ENCODE measurements at regions not wholly inside any gene's neighbourhood (a gene's known extent, or its start where the extent isn't known, plus 50 kb on each side); places are given as distances from the start of the nearest gene placed in this dataset.
"Not testable (repeated sequence)": the region's sequence is repeated elsewhere in the genome, so short reads cannot be mapped to it uniquely, and the experiment has no call there.

- not testable (repeated sequence) for H3K4me1 ChIP-seq (ENCODE audit: control insufficient read depth in 1 of 2, insufficient read depth in 2 of 2, low read length in 2 of 2); H3K27ac ChIP-seq (ENCODE audit: low read depth, low read length)
Observed at GRCh38 chr9:138212811-138213210, 335.2 kb downstream of the CACNA1B start.

DNA sequence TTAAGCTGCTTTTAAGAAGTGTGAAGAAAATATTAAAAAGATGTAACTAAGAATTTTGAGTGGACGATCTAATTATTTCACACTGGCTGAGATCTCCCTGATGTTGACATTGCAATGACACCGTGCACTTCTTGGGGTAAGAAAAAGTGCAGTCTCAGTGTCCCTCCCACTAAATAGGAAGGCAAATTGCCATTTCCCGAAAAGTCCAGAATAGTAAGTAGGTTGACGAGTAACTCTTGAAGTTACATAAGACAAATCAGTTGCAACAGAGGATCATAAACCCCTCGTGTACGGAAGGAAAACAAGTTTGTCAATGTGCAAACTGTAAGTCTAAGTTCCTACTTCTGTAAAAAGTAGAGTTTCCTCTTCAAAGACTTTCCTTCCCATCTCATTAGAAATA, 336.2 kb downstream of the CACNA1B start:
- H3K27me3 ChIP-seq (ENCODE audit: insufficient read depth, low read length); H3K4me1 ChIP-seq (ENCODE audit: control insufficient read depth in 1 of 2, insufficient read depth in 2 of 2, low read length in 2 of 2); H3K14ac ChIP-seq (ENCODE audit: low read length); H3K27ac ChIP-seq (ENCODE audit: low read depth, low read length); H2BK120ac ChIP-seq (ENCODE audit: insufficient read depth, low read length, poor library complexity); DNase-seq; H3K9ac ChIP-seq (ENCODE audit: low read length); H2AK5ac ChIP-seq (ENCODE audit: low read length); H3K18ac ChIP-seq (ENCODE audit: low read length); H3K36me3 ChIP-seq (ENCODE audit: control insufficient read depth in 1 of 2, insufficient read depth in 2 of 2, low read length in 2 of 2); H2AFZ ChIP-seq (ENCODE audit: insufficient read depth, low read length, poor library complexity); H4K12ac ChIP-seq (ENCODE audit: low read depth, low read length); H3K4me3 ChIP-seq (ENCODE audit: low read depth, low read length); H3K4ac ChIP-seq (ENCODE audit: low read depth, low read length); H4K8ac ChIP-seq (ENCODE audit: low read depth, low read length); H3K9me3 ChIP-seq (ENCODE audit: insufficient read depth, low read depth, low read length); H3K4me2 ChIP-seq (ENCODE audit: low read length); H3K79me1 ChIP-seq (ENCODE audit: low read length); H3K23ac ChIP-seq (ENCODE audit: low read length); H2BK5ac ChIP-seq (ENCODE audit: low read depth, low read length, poor library complexity); H3K79me2 ChIP-seq (ENCODE audit: control insufficient read depth, insufficient read depth, low read length, poor library complexity); H4K91ac ChIP-seq (ENCODE audit: low read depth, low read length); H2BK12ac ChIP-seq (ENCODE audit: low read length): not testable (repeated sequence)
- WGBS (ENCODE audit: extremely low coverage, insufficient coverage, insufficient read length) = no CpG with 5 or more reads among the region's 6 CpGs

More at GRCh38 chr9:138212811-138213210, 335.2 kb downstream of the CACNA1B start:
- H3K9me3 ChIP-seq (ENCODE audit: insufficient read depth, low read depth, low read length); H2BK120ac ChIP-seq (ENCODE audit: insufficient read depth, low read length, poor library complexity); H4K91ac ChIP-seq (ENCODE audit: low read depth, low read length); H3K36me3 ChIP-seq (ENCODE audit: control insufficient read depth in 1 of 2, insufficient read depth in 2 of 2, low read length in 2 of 2); H3K79me2 ChIP-seq (ENCODE audit: control insufficient read depth, insufficient read depth, low read length, poor library complexity); H2BK5ac ChIP-seq (ENCODE audit: low read depth, low read length, poor library complexity); H3K4me2 ChIP-seq (ENCODE audit: low read length); DNase-seq; H3K79me1 ChIP-seq (ENCODE audit: low read length); H3K18ac ChIP-seq (ENCODE audit: low read length); H3K4me3 ChIP-seq (ENCODE audit: low read depth, low read length); H2AFZ ChIP-seq (ENCODE audit: insufficient read depth, low read length, poor library complexity); H3K4ac ChIP-seq (ENCODE audit: low read depth, low read length); H3K14ac ChIP-seq (ENCODE audit: low read length); H4K8ac ChIP-seq (ENCODE audit: low read depth, low read length); H3K9ac ChIP-seq (ENCODE audit: low read length); H2BK12ac ChIP-seq (ENCODE audit: low read length); H3K23ac ChIP-seq (ENCODE audit: low read length); H4K12ac ChIP-seq (ENCODE audit: low read depth, low read length); H2AK5ac ChIP-seq (ENCODE audit: low read length); H3K27me3 ChIP-seq (ENCODE audit: insufficient read depth, low read length): not testable (repeated sequence)
- no CpG with 5 or more reads among the region's 3 CpGs for WGBS (ENCODE audit: extremely low coverage, insufficient coverage, insufficient read length)

GRCh38 chr9:138214548-138214947, 337.0 kb downstream of the CACNA1B start:
- not testable (repeated sequence) for H3K14ac ChIP-seq (ENCODE audit: low read length); H4K12ac ChIP-seq (ENCODE audit: low read depth, low read length); H2BK5ac ChIP-seq (ENCODE audit: low read depth, low read length, poor library complexity); H2BK120ac ChIP-seq (ENCODE audit: insufficient read depth, low read length, poor library complexity); H3K27ac ChIP-seq (ENCODE audit: low read depth, low read length); H2AK5ac ChIP-seq (ENCODE audit: low read length); H3K18ac ChIP-seq (ENCODE audit: low read length); H3K23ac ChIP-seq (ENCODE audit: low read length); H2BK12ac ChIP-seq (ENCODE audit: low read length); H3K27me3 ChIP-seq (ENCODE audit: insufficient read depth, low read length); H4K91ac ChIP-seq (ENCODE audit: low read depth, low read length); H3K4me1 ChIP-seq (ENCODE audit: control insufficient read depth in 1 of 2, insufficient read depth in 2 of 2, low read length in 2 of 2); H3K36me3 ChIP-seq (ENCODE audit: control insufficient read depth in 1 of 2, insufficient read depth in 2 of 2, low read length in 2 of 2); DNase-seq; H3K4me2 ChIP-seq (ENCODE audit: low read length); H4K8ac ChIP-seq (ENCODE audit: low read depth, low read length); H3K4ac ChIP-seq (ENCODE audit: low read depth, low read length); H2AFZ ChIP-seq (ENCODE audit: insufficient read depth, low read length, poor library complexity); H3K9ac ChIP-seq (ENCODE audit: low read length); H3K79me1 ChIP-seq (ENCODE audit: low read length); H3K9me3 ChIP-seq (ENCODE audit: insufficient read depth, low read depth, low read length); H3K4me3 ChIP-seq (ENCODE audit: low read depth, low read length); H3K79me2 ChIP-seq (ENCODE audit: control insufficient read depth, insufficient read depth, low read length, poor library complexity)
- WGBS (ENCODE audit: extremely low coverage, insufficient coverage, insufficient read length) = no CpG with 5 or more reads among the region's 8 CpGs

GRCh38 chr9:138215588-138215987, 338.0 kb downstream of the CACNA1B start:
- WGBS (ENCODE audit: extremely low coverage, insufficient coverage, insufficient read length) = no CpG with 5 or more reads among the region's 2 CpGs
- not testable (repeated sequence) for H3K9ac ChIP-seq (ENCODE audit: low read length)

More at GRCh38 chr9:138215588-138215987, 338.0 kb downstream of the CACNA1B start:
- not testable (repeated sequence) for H2AFZ ChIP-seq (ENCODE audit: insufficient read depth, low read length, poor library complexity); H3K36me3 ChIP-seq (ENCODE audit: control insufficient read depth in 1 of 2, insufficient read depth in 2 of 2, low read length in 2 of 2); H3K14ac ChIP-seq (ENCODE audit: low read length); H2AK5ac ChIP-seq (ENCODE audit: low read length); H3K4me1 ChIP-seq (ENCODE audit: control insufficient read depth in 1 of 2, insufficient read depth in 2 of 2, low read length in 2 of 2); H2BK5ac ChIP-seq (ENCODE audit: low read depth, low read length, poor library complexity); DNase-seq; H3K23ac ChIP-seq (ENCODE audit: low read length); H3K4me3 ChIP-seq (ENCODE audit: low read depth, low read length); H3K27me3 ChIP-seq (ENCODE audit: insufficient read depth, low read length); H3K79me1 ChIP-seq (ENCODE audit: low read length); H3K4me2 ChIP-seq (ENCODE audit: low read length); H3K27ac ChIP-seq (ENCODE audit: low read depth, low read length); H3K9me3 ChIP-seq (ENCODE audit: insufficient read depth, low read depth, low read length); H3K79me2 ChIP-seq (ENCODE audit: control insufficient read depth, insufficient read depth, low read length, poor library complexity); H4K91ac ChIP-seq (ENCODE audit: low read depth, low read length); H4K8ac ChIP-seq (ENCODE audit: low read depth, low read length); H4K12ac ChIP-seq (ENCODE audit: low read depth, low read length); H3K4ac ChIP-seq (ENCODE audit: low read depth, low read length); H2BK120ac ChIP-seq (ENCODE audit: insufficient read depth, low read length, poor library complexity); H2BK12ac ChIP-seq (ENCODE audit: low read length); H3K18ac ChIP-seq (ENCODE audit: low read length)

All from trophoblast cell (in vitro differentiated cells and primary cell).